HG02943 (cell line): ENCODE measurements at regions not wholly inside any gene's neighbourhood (a gene's known extent, or its start where the extent isn't known, plus 50 kb on each side); places are given as distances from the start of the nearest gene placed in this dataset.
"Not testable (repeated sequence)": the region's sequence is repeated elsewhere in the genome, so short reads cannot be mapped to it uniquely, and the experiment has no call there.

ENCODE experiments used
- ATAC-seq: cut with Tn5 transposase; IDR thresholded peaks from one replicate; pipeline ENCODE4 v1.9.1; 2021; ENCODE audit warnings: mild to moderate bottlenecking, low read depth, moderate library complexity; ENCODE audit not compliant: unreplicated experiment

DNA sequence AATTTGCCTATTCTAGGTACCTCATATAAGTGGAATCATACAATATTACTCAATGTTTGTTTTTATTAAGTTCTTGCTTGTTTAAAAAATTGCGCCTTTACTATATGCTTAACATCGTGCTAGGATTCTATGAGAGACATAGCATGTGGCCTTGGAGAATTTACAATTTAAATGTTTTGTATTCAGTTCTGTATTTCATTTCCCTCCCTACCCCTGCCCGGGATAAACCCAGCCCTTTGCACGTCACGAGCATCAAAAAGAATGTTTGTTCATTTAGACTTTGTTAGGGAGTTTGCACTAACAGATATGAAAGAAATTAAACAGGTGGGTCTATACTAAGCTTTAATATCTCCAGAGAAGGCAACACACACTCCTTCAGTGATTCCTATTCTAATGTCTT is 75.7 kb downstream of the C18orf54 start:
- no peak for ATAC-seq

DNA sequence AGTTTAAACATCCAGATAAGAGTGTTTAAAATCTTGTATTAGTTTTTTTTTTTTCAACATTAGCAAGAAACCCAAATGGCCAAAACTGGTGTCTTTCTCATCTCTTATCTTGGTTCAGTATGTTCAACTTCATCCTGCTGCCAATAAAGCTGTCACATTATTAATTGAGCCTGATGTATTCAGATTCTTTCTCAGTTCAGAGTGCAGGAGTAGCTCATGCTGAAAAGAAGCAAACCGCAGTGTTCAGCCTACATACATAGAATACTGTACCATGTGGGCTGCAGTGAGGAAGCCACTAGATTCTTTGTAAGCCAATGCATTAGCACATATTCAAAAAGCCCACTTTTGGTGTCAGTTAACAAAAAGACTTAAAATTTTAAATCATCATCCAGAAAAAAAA is 76.2 kb downstream of the C18orf54 start:
- ATAC-seq: no peak

DNA sequence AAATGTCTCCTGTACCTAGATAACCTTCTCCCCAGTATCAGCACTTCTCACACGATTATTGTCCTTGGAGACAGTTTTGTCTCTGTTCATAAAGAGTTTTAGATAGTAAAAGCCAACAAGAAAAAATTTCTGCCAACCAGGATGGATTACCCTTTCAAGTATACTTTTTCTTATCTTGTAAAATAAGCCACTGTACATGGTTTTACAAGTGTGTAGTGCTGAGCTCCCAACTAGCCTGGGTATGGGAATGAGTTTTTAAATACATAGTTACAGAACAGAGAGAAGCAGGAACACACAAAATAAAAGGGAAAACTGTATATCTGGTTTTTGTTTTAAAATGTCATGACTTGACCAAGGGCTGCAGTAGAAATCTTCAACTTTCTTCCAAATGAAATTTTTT is 76.7 kb downstream of the C18orf54 start:
- no peak for ATAC-seq

DNA sequence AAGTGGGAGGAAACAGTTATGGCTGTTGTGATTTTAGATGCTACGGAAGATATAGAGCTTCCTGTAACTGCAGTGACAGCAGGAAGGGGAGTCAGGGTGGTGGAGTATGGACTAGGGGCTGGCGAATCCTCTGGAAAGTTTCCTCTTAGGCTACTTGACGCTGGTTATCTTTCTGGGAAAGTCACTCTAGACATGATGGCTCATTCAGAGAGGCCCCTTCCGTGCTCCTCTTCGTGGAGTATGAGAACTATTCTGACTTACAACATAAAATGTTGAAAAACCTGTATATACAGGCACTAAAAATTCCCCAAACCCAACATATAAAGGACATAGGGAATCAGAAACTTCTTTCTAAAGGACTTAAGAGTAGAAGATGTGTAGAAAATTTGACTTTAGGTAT is 78.8 kb downstream of the C18orf54 start:
- no peak for ATAC-seq

DNA sequence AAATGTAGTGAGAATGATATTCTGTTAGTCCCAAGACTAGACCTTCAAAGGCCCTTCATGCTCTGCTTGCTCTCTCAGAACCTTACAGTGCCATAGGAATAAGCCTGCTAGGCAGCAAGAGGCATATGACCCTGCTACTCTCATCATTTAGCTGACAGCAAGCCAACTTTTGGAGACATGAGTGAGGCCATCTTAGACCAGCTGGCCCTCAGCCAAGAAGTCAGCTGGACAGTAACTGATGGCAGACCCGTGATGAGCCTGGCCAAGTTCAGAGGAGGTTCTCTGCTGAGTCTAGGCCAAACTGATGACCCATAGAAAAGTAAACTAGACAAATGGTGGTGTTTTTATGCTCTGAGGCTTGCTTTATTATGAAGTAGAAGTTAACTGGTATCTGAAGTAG is 82.6 kb downstream of the C18orf54 start:
- no peak for ATAC-seq

DNA sequence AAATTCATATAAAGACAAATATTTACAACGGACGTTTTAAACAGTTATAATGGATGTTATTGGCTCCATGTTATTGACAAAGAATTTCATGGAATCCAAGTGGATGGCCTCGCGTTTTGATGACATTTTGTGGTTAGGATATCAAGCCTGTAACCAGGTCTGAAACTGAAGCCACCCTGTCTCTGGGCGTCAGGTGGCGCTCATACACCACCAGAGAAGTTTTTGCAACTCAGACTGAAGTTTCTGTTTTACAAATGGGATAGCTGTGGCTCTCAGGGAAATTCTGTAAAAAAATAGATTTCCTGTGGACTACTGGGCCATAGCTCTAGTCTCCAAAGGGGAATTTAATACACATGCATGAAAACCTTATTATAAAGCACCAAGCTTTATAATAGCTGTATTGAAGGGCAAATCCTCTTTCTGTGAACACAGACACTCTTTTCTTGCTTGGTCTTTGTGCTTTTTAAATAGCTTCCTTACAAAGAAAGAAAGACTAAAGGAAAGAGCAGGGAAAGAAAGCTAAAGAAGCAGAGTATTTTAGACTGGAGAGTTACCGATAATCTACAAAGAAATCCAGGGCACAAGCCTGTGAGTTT is 86.7 kb downstream of the C18orf54 start:
- peak; percentile 67 for ATAC-seq

DNA sequence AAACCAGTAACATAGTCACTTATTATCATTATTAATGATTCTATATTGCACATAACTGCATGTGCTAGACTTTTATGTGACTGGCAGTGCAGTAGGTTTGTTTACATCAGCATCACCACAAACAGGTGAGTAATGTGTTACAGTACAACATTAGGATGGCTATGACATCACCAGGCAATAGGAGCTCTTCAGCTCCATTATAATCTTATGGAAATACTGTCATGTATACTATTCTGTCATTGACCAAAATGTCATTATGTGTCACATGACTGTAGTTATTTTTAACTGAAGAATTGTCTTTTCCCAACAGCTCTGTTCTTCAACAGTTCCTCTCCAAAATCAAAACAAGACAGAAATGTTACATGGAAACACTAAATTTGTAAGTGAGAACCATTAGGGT is 96.3 kb downstream of the C18orf54 start:
- ATAC-seq: no peak

DNA sequence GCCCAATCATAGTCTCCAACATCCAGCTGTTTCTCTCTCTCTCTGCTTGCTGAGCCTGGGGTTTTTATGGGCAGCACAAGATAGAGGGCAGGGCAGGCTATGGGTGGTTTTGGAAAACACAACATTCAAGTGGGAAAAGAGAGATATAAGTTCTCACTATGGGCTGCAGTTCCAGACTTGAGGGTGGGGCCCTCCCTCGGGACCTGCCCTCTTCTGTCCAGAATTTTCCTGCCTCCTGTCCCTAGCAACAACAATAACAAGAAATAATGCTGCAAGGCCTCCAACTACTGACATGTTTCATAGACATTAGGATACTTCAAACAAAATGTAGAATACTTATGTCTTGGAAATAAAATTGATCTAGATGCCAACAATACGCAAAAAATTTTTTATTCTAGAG is 107.8 kb downstream of the C18orf54 start:
- no peak for ATAC-seq

DNA sequence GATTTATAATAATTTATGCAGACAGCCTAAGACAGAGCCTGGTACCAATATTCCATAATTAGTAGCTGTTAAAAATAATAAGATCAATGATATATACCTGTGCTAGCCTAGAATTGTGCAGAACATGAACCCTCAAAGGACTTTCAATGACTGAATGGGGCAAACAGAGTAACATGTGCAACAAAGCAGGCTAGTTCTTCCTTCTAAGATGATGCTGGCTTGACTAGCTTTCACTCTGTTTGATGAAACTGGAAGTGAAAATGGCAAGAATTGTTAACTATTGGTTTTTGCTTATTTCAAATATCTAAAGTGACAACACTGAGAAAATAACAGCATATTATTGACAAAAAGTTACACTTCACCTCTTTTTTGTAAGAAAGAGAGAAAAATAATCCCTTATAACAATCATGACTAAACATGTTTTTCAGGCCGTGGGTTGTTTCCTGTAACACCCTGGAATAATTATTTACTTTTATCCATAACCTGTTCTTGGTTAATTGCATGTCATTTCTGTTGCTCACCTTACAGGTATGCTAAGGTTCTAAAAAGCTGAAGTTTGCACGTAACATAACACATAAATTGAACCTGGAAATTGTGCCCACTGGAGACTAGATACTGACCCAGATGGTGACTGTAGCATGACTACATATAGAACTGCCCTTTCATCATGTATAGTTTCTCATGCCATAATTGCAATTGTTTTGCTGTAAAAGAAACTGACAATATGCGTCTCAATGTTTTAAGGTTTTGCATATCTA is 108.7 kb downstream of the C18orf54 start:
- no peak for ATAC-seq

DNA sequence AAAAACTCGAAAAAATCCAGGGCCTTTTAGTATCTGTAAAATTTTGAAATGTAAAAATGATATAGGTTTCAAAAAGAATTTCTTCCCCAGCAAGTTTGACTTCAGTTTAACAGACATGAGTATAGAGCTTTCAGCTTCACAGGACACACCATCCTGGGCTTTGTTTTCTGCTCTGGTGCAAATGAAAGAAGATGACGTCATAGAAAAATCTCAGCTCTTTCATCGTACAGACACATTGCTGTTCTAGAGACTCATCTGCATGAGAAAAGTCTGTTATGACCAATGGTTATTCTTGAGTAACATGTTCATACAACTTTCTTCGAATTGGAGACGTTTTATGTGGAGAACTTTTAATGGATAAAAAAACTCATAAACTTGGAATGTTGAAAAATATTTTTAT is 111.7 kb upstream of the DYNAP start:
- no peak for ATAC-seq

DNA sequence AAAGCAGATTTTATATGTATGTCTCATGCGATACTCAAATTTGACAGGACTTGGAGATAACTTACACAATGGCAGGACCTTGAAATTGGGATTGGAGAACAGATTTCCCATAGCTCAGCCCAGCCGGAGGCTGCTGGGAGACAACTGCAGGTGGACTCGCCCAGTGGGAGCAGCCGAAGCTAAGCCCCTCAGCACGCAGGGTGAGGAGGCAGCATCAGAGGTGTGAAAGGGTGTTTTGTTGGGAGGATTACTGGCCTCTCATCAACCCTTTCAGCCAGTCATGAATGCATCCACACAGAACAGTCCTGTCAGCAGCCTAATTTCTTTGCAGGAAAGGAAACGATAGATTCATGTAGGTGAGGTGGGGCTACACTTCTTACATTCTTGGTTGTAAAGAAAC is 110.4 kb upstream of the DYNAP start:
- ATAC-seq: no peak

DNA sequence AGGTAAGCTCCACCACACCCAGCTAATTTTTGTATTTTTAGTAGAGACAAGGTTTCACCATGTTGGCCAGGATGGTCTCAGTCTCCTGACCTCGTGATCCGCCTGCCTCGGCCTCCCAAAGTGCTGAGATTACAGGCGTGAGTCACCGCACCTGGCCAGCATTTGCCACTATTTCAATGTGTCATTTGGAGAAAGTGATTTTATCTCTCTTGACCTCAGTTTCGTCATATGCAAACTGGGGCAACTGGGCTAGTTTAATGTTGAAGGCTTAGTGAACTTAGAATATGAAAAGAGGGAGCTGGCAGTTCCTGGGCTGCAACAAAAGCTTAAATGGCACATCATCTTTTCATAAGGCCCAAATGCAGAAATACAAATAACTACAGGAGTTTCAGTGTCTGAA is 88.6 kb upstream of the DYNAP start:
- ATAC-seq: not testable (repeated sequence)

DNA sequence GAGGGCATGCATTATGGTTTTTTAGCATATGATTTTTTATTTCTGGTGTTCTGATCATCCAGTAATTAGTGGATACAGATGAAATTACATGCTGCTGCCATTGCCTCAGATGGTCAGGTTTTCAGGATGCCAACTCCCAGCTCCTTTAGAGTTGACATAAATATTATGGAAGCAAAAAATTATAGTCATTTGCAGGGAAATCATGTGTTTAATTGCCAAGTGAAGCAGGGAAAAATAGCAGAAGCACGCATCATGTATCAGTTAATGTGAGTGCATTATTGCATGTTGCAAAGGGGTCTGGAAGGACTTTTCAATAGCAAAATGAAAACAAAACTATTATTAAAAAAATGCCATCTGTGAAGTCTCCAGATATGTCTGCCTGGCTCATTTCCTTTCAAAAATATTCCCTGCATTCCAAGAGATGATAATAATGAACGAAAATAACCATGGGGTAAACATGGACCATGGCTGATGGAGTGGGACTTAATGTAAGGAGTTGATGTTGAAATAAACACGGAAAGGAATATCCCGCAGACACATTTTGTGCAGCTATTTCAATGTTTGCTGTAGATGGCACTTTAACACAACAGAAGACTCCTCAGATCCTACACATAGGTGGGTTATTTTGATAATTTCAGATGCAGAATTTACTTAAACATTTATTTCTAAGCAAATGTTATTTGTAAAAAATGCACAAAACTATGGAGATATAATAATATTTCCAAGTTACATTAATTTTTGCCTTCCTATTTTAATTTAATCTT is 87.7 kb upstream of the DYNAP start:
- ATAC-seq: no peak

DNA sequence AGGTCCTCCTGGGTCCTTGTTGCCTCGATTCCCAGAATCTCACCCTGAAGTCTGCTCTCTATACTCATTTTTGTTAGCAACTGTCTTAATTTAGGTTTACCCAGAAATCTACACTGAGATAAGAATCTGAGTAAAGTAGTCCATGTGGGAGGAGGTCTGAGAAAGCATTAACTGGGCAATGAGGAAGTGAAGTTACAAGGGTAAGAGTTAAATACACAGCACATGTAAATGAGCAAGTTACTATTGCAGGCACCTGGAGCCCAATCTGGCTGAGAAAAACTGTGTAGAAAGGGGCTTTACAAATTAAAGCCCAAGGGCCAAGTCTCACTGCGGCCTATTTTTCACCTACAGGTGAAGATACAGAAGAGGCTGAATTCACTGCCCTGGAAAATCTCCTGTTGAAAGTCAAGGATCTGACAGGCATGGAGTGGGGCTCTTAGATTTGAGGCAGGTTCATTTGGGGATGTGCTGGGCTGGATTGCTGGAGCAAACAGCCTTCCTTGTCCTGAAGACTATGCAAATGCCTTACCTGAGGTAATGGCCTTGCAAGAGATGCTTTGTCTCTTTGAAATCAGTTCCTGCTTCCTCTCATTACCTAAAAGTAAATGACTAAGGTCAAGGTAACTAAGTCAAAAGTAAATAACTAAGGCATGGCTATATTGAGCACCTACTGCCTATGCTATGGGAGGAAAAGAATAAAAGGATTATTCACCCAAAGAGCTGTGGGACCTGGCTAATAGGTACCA is 84.4 kb upstream of the DYNAP start:
- no peak for ATAC-seq

DNA sequence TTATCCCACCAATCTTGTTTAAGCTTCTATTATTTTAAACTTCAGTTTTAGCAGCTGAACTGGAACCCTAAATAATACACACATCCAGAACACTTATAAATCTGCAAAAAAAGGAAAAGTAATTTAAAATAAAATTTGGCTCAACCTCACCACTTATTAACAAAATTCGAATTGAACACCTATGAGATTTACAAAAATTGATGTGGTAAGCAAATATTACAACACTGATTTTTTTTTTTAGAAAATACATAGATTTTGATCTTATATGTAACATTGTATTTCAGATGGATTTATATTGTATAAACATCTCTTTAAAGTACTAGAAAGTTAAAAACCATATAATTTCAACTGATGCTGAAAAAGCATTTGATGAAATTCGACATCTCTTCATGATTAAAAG is 81.3 kb upstream of the DYNAP start:
- ATAC-seq: no peak

DNA sequence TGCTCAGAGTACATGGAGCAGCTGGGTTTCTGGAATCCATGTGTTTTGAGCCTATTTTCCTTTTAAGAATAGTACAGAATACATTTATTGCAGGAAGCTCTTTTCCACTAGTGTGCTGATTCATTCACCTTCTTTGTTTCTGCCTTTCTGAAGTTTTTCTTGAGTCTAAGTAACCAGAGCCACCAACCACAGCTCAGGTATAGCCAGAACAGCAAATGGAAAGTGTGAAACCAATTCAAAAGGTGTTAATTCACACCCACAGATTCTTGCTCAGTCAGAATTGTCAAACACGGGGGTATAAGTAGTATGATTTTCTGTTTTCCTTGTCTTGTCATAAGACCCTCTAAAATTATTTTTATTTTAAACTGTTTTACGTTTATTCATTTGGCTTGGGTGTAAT is 75.9 kb upstream of the DYNAP start:
- ATAC-seq: no peak

DNA sequence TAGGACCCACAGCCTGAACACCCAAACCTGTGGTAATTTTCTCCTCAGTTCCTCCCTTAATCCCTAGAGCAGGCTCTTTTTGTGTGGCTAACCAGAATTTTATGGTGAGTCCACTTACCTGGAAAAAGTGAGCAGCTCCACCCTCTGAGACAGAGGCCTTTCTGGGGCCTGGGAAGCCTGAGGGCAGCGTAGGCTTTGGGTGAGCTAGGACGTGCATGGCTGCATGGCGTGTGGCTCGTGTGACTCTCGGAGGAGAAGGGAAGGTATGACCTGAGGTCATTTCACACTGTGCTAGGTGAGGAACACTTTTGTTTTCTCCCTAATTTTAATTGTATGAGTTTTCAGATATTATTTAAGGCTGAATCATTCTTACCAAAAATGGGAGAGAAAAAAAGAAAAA is 73.5 kb upstream of the DYNAP start:
- ATAC-seq: no peak

DNA sequence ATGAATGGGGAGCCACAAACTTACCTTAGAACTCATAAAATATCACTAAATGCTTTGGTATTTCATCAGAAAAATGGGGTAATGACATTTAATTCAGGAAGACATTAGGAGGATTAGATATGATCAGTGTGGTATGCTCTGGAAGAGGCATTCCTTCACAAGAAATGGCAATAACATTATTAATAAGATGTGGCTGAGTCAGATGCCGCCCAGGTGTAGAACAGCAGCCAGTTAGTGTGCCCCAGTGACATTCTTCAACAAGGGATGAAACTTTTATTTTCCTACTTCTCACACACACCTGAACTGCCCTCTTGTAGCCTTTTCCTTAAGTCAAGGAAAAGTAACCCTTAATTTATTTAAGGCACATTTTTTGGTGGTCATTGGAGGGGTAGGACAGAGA is 69.2 kb upstream of the DYNAP start:
- ATAC-seq: no peak

DNA sequence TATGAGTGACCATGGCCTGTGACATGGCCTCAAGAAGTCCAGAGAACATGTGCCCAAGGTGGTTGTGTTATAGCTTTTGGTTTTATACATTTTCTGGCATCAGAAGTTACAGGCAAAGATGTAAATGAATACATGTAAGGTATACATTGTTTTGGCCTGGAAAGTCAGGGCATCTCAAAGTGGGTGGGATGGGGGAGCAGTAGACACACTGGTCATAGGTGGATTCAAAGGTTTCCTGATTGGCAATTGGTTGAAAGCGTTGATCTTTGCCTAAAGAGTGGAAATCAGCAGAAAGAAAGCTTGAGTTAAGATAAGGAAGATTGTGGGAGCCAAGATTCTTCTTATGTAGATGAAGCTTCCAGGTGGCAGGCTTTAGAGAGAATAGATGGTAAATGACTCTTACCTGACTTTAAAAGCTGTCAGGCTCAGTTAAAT is 62.1 kb upstream of the DYNAP start:
- no peak for ATAC-seq

DNA sequence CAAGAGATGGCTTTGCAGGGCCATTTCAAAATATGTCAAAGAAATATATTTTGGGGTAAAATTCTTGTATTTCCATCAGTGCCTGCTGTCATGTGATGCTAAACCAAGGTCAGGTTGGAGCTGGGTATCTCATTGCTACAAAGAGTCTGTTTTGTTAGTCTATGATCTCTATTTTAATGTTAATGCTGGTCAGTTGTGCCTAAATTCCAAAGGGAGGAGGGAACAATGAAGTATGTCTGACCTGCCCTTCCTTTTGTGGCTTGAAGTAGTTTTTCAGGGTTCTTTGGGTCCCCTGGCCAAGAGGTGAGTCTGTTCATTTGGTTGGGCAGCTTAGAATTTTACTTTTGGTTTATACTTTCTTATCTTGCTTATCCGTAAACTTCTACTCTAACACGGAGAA is 61.6 kb upstream of the DYNAP start:
- ATAC-seq: no peak

DNA sequence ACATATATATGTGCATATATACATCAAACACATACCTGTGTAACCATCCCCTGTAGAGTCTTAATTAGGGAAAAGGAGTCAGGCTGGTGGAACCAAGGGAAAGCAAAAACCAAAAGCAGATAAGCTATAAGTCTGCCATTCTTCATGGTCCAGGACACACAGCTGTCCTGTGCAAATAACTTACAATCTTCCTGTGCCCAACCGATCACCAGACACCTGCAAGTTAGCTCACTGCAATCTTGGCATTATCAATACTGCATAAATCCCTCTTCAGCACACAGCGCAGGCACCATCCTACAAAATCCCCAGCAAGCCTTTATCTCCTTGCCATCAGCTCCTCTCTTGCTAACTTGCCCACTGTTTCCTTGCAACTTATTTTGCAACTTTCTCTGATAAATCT is 60.8 kb upstream of the DYNAP start:
- no peak for ATAC-seq
